HEK293T (cell line): ENCODE measurements at regions not wholly inside any gene's neighbourhood (a gene's known extent, or its start where the extent isn't known, plus 50 kb on each side); places are given as distances from the start of the nearest gene placed in this dataset.

Experiments
- BHLHE40 ChIP-seq: fragments of 450-650 bp; IDR thresholded peaks from 2 replicates; pipeline ENCODE4 v1.6.1; 2016; ENCODE audit warnings: mild to moderate bottlenecking, moderate library complexity, borderline replicate concordance
- ELF4 ChIP-seq: fragments of 450-650 bp; IDR thresholded peaks from 2 replicates; pipeline ENCODE4 v1.6.1; 2017; ENCODE audit warnings: antibody characterized with exemption
- FOXK2 ChIP-seq: fragments of 450-650 bp; IDR thresholded peaks from 2 replicates; pipeline ENCODE4 v1.6.1; 2016; ENCODE audit warnings: mild to moderate bottlenecking
- FOXM1 ChIP-seq: fragments of 450-650 bp; IDR thresholded peaks from 2 replicates; pipeline ENCODE4 v1.6.1; 2017; ENCODE audit warnings: mild to moderate bottlenecking, borderline replicate concordance
- LEF1 ChIP-seq: fragments of 450-650 bp; IDR thresholded peaks from 2 replicates; pipeline ENCODE4 v1.6.1; 2017; ENCODE audit warnings: mild to moderate bottlenecking, borderline replicate concordance
- PKNOX1 ChIP-seq: fragments of 450-650 bp; IDR thresholded peaks from 2 replicates; pipeline ENCODE4 v1.6.1; 2016
- SP1 ChIP-seq: fragments of 450-650 bp; IDR thresholded peaks from 2 replicates; pipeline ENCODE4 v1.6.1; 2017
- SUZ12 ChIP-seq: fragments of 450-650 bp; IDR thresholded peaks from 2 replicates; pipeline ENCODE4 v1.6.1; 2016; ENCODE audit warnings: mild to moderate bottlenecking

DNA sequence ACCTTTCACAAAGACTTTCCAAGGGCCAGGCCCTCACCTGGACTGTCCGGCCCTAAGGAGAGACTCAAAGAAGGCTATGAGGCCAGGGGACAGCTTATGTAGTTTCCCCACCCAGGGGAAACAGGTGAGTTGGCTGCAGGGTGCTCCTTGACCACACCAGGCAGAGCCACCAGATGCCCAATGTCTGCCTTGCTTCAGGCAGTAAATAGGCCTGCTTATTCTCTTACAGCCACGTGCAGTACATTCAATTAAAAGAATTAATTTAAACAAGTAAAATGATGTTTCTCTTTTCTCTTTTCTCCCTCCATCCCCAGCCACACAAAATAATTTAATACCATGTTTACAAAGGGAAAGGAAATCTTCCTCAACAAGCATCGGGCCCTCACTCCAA is 66.6 kb upstream of the ABLIM1 start:
- TF ChIP-seq FOXK2: no peak
- no peak for TF ChIP-seq PKNOX1
- no peak for TF ChIP-seq FOXM1
- no peak for TF ChIP-seq SP1
- TF ChIP-seq BHLHE40: no peak
- no peak for TF ChIP-seq ELF4
- TF ChIP-seq LEF1: no peak
- TF ChIP-seq SUZ12: no peak
